ENCODE measurements at regions not wholly inside any gene's neighbourhood (a gene's known extent, or its start where the extent isn't known, plus 50 kb on each side); places are given as distances from the start of the nearest gene placed in this dataset.

- TF ChIP-seq CTCF (IDR thresholded peaks at IDR 0.05), result no peak
- Histone ChIP-seq H2AFZ (ENCODE audit: insufficient read depth, low read depth, low read length, poor library complexity, severe bottlenecking) (no peak overlapping the region), H3K27ac (ENCODE audit: low read depth in 1 of 2, low read length in 2 of 2) (no peak overlapping the region), H3K4me2 (replicated peaks; ENCODE audit: extremely low read depth, low read length, poor library complexity, severe bottlenecking) (no peak overlapping the region), H3K36me3 (replicated peaks in 1 of 2; ENCODE audit: control insufficient read depth in 1 of 2, insufficient read depth in 2 of 2, low read length in 2 of 2) (no peaks in the 10 kb centered on the region), H3K9ac (ENCODE audit: insufficient read depth, low read length, poor library complexity, severe bottlenecking) (no peak overlapping the region), H3K9me3 (replicated peaks in 1 of 2; ENCODE audit: control insufficient read depth in 1 of 2, insufficient read depth in 1 of 2, low read length in 2 of 2) (peaks cover 8 to 10% of the 10 kb centered on the region in 2 donors), H3K4me3 (replicated peaks in 1 of 3; ENCODE audit: low read depth in 2 of 3, low read length in 3 of 3) (no peak overlapping the region), H3K27me3 (ENCODE audit: control insufficient read depth in 2 of 2, insufficient read depth in 2 of 2, low read length in 2 of 2) (no peaks in the 10 kb centered on the region), H3K79me2 (ENCODE audit: insufficient read depth, low read length) (no peaks in the 10 kb centered on the region), H3K4me1 (ENCODE audit: control insufficient read depth in 1 of 2, insufficient read depth in 2 of 2, low read length in 2 of 2) (no peaks in the 10 kb centered on the region), H4K20me1 (ENCODE audit: insufficient read depth, low read length) (no peaks in the 10 kb centered on the region)
- H3K27ac Mint-ChIP-seq, result no peak overlapping the region
- DNase-seq, result no peak
- H3K4me3 Mint-ChIP-seq, result no peak overlapping the region
- no peaks in the 10 kb centered on the region for H3K36me3 Mint-ChIP-seq
- no peaks in the 10 kb centered on the region for H3K4me1 Mint-ChIP-seq
- intact Hi-C loops (cut with micrococcal nuclease), result no loop called here
- H3K27me3 Mint-ChIP-seq (ENCODE audit: low read depth in 3 of 3), result no peaks in the 10 kb centered on the region
- WGBS (ENCODE audit: insufficient coverage), result no CpG with 5 or more reads among the region's 1 CpG
- H3K9me3 Mint-ChIP-seq, result peaks cover 4 to 21% (median 13%) of the 10 kb centered on the region in 7 donors
These were observed 1644.0 kb downstream of the MAT2B start for GRCh38 chr5:165149431-165149830.

DNA sequence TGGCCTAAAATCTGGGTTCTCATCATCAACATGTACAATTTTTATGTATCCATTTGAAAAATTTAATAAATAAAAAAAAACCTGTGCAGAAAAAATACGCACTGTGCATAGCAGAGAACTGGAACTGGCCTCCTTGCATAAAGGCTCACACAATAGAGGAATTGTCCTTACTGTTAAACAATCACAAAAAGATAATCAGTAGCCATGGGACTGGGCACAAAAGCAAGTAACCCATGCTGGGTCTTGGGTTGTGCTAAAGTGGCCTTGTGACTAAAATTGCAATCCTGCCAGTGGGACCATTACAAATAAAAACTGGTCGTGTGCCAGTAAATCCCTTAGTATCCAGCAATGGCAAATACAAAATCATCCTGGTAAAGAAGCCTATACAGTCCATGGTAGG is 1646.6 kb downstream of the MAT2B start:
- Mint-ChIP-seq H3K9me3 (peaks cover 4 to 18% (median 10%) of the 10 kb centered on the region in 7 donors), H3K36me3 (no peaks in the 10 kb centered on the region), H3K27me3 (ENCODE audit: low read depth in 3 of 3) (no peaks in the 10 kb centered on the region), H3K4me3 (no peak overlapping the region), H3K27ac (no peak overlapping the region), H3K4me1 (no peaks in the 10 kb centered on the region)
- Histone ChIP-seq H3K9me3 (replicated peaks in 1 of 2; ENCODE audit: control insufficient read depth in 1 of 2, insufficient read depth in 1 of 2, low read length in 2 of 2) (peaks cover 8 to 10% of the 10 kb centered on the region in 2 donors), H3K27ac (ENCODE audit: low read depth in 1 of 2, low read length in 2 of 2) (no peak overlapping the region), H3K4me1 (ENCODE audit: control insufficient read depth in 1 of 2, insufficient read depth in 2 of 2, low read length in 2 of 2) (no peaks in the 10 kb centered on the region), H3K9ac (ENCODE audit: insufficient read depth, low read length, poor library complexity, severe bottlenecking) (no peak overlapping the region), H3K36me3 (replicated peaks in 1 of 2; ENCODE audit: control insufficient read depth in 1 of 2, insufficient read depth in 2 of 2, low read length in 2 of 2) (no peaks in the 10 kb centered on the region), H4K20me1 (ENCODE audit: insufficient read depth, low read length) (no peaks in the 10 kb centered on the region), H3K79me2 (ENCODE audit: insufficient read depth, low read length) (no peaks in the 10 kb centered on the region), H2AFZ (ENCODE audit: insufficient read depth, low read depth, low read length, poor library complexity, severe bottlenecking) (no peak overlapping the region), H3K4me3 (replicated peaks in 1 of 3; ENCODE audit: low read depth in 2 of 3, low read length in 3 of 3) (no peak overlapping the region), H3K4me2 (replicated peaks; ENCODE audit: extremely low read depth, low read length, poor library complexity, severe bottlenecking) (no peak overlapping the region), H3K27me3 (ENCODE audit: control insufficient read depth in 2 of 2, insufficient read depth in 2 of 2, low read length in 2 of 2) (no peaks in the 10 kb centered on the region)
- no peak for DNase-seq
- intact Hi-C loops (cut with micrococcal nuclease), result no loop called here
- TF ChIP-seq CTCF (IDR thresholded peaks at IDR 0.05), result no peak
- WGBS (ENCODE audit: insufficient coverage), result no CpG with 5 or more reads among the region's 2 CpGs

Data from CD14-positive monocyte (primary cell).